ENCODE measurements at regions not wholly inside any gene's neighbourhood (a gene's known extent, or its start where the extent isn't known, plus 50 kb on each side); places are given as distances from the start of the nearest gene placed in this dataset.

DNA sequence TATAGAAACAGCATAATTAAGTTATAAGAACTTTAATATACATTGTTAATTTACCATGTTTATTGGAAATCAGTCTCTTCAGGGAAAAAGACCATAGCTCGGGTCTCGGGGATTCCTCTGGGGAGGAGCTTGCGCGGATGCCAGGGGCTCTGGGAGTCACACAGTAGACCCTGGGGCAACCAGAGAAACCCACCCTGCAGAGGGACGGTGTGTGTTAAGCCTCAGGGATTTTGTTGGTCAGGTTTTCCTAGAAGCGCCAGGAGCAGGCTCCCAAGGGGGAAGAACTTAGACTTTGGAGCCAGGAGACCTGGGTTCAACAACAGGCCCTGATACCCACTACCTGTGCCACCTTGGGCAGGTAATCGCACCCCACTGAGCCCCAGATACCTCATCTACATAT lies 297.9 kb downstream of the MED10 start (continued):
- TF ChIP-seq, protein P1, sequence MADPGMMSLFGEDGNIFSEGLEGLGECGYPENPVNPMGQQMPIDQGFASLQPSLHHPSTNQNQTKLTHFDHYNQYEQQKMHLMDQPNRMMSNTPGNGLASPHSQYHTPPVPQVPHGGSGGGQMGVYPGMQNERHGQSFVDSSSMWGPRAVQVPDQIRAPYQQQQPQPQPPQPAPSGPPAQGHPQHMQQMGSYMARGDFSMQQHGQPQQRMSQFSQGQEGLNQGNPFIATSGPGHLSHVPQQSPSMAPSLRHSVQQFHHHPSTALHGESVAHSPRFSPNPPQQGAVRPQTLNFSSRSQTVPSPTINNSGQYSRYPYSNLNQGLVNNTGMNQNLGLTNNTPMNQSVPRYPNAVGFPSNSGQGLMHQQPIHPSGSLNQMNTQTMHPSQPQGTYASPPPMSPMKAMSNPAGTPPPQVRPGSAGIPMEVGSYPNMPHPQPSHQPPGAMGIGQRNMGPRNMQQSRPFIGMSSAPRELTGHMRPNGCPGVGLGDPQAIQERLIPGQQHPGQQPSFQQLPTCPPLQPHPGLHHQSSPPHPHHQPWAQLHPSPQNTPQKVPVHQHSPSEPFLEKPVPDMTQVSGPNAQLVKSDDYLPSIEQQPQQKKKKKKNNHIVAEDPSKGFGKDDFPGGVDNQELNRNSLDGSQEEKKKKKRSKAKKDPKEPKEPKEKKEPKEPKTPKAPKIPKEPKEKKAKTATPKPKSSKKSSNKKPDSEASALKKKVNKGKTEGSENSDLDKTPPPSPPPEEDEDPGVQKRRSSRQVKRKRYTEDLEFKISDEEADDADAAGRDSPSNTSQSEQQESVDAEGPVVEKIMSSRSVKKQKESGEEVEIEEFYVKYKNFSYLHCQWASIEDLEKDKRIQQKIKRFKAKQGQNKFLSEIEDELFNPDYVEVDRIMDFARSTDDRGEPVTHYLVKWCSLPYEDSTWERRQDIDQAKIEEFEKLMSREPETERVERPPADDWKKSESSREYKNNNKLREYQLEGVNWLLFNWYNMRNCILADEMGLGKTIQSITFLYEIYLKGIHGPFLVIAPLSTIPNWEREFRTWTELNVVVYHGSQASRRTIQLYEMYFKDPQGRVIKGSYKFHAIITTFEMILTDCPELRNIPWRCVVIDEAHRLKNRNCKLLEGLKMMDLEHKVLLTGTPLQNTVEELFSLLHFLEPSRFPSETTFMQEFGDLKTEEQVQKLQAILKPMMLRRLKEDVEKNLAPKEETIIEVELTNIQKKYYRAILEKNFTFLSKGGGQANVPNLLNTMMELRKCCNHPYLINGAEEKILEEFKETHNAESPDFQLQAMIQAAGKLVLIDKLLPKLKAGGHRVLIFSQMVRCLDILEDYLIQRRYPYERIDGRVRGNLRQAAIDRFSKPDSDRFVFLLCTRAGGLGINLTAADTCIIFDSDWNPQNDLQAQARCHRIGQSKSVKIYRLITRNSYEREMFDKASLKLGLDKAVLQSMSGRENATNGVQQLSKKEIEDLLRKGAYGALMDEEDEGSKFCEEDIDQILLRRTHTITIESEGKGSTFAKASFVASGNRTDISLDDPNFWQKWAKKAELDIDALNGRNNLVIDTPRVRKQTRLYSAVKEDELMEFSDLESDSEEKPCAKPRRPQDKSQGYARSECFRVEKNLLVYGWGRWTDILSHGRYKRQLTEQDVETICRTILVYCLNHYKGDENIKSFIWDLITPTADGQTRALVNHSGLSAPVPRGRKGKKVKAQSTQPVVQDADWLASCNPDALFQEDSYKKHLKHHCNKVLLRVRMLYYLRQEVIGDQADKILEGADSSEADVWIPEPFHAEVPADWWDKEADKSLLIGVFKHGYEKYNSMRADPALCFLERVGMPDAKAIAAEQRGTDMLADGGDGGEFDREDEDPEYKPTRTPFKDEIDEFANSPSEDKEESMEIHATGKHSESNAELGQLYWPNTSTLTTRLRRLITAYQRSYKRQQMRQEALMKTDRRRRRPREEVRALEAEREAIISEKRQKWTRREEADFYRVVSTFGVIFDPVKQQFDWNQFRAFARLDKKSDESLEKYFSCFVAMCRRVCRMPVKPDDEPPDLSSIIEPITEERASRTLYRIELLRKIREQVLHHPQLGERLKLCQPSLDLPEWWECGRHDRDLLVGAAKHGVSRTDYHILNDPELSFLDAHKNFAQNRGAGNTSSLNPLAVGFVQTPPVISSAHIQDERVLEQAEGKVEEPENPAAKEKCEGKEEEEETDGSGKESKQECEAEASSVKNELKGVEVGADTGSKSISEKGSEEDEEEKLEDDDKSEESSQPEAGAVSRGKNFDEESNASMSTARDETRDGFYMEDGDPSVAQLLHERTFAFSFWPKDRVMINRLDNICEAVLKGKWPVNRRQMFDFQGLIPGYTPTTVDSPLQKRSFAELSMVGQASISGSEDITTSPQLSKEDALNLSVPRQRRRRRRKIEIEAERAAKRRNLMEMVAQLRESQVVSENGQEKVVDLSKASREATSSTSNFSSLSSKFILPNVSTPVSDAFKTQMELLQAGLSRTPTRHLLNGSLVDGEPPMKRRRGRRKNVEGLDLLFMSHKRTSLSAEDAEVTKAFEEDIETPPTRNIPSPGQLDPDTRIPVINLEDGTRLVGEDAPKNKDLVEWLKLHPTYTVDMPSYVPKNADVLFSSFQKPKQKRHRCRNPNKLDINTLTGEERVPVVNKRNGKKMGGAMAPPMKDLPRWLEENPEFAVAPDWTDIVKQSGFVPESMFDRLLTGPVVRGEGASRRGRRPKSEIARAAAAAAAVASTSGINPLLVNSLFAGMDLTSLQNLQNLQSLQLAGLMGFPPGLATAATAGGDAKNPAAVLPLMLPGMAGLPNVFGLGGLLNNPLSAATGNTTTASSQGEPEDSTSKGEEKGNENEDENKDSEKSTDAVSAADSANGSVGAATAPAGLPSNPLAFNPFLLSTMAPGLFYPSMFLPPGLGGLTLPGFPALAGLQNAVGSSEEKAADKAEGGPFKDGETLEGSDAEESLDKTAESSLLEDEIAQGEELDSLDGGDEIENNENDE (IDR thresholded peaks at IDR 0.05; ENCODE audit: insufficient replicate concordance, low read length): no peak

All from H1 (cell line).